Type B pancreatic cell (in vitro differentiated cells): ENCODE measurements at regions not wholly inside any gene's neighbourhood (a gene's known extent, or its start where the extent isn't known, plus 50 kb on each side); places are given as distances from the start of the nearest gene placed in this dataset.

Experiments
- DNase-seq: peaks from one replicate; pipeline ENCODE4 v3.0.0; 2021; ENCODE audit warnings: mixed read lengths; ENCODE audit not compliant: unreplicated experiment; ENCODE audit errors: extremely low spot score
- H3K27ac Mint-ChIP-seq: 2 replicates; pipeline ENCODE4 v1.8.0; 2021; ENCODE audit warnings: mild to moderate bottlenecking, mixed read lengths
- H3K27me3 Mint-ChIP-seq: 2 replicates; pipeline ENCODE4 v1.8.0; 2021; ENCODE audit warnings: mixed read lengths
- H3K36me3 Mint-ChIP-seq: 2 replicates; pipeline ENCODE4 v1.8.0; 2021; ENCODE audit warnings: mixed read lengths
- H3K4me1 Mint-ChIP-seq: one replicate; pipeline ENCODE4 v1.8.0; 2021; ENCODE audit warnings: mixed read lengths; ENCODE audit not compliant: unreplicated experiment
- H3K4me3 Mint-ChIP-seq: 2 replicates; pipeline ENCODE4 v1.8.0; 2021; ENCODE audit warnings: mild to moderate bottlenecking, mixed read lengths
- H3K9me3 Mint-ChIP-seq: 2 replicates; pipeline ENCODE4 v1.8.0; 2021; ENCODE audit warnings: mixed read lengths
- TF ChIP-seq, protein P1 (sequence below): fragments of 200-600 bp; sonication (generic); conservative IDR thresholded peaks from 2 replicates; pipeline ENCODE4 v1.5.0; 2021; ENCODE audit warnings: antibody characterized with exemption, mild to moderate bottlenecking

DNA sequence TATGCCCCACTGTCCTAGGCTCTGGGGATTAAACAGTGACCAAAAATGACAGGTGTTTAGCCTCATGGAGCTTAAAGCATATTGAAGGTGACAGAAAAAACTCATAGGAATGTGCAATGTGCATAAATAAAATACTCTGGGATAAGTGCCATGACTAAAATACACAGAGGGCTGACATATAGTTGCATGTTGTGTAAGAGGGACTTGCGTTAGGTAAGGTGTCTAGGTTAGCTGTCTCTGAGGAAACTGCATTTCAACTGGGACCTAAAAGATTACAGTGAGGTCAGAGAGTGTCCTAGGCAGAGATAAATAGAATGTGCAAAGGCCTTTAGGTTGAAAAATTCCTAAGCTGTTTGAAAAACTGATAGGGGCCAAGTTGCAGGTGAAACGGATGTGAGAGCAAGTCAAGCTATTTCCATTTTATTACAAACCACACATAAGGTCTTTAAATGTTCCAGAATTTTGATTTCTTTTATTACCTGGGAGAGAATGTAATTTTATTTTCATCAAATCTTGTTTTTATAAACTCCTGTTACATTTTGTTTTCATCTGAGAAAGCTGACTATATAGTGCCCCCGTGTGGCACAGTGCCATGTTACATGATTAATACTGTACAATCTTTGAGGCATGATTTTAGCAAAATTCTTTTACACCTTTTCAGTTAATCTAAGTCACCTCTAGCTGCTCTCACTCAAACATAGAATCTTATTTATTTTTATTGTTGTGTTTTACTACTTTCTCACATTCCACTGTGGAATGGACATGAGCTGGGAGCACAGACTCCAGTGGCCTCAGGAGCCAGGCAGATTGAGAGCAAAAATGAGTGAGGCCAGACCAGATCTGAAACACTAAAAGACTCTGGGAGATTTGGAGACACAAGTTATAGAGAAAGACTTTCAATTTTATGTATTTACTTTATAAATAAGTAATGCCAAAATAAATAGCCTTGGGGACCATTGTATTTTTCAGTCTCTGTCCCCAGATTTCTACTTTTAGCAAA lies 259.6 kb upstream of the ZNF717 start:
- Mint-ChIP-seq H3K36me3 (no peaks in the 10 kb centered on the region), H3K4me3 (no peak overlapping the region), H3K4me1 (peaks cover 6% of the 10 kb centered on the region), H3K9me3 (no peaks in the 10 kb centered on the region), H3K27ac (no peak overlapping the region), H3K27me3 (peaks cover 3% of the 10 kb centered on the region)
- DNase-seq = no peak
- TF ChIP-seq, protein P1, sequence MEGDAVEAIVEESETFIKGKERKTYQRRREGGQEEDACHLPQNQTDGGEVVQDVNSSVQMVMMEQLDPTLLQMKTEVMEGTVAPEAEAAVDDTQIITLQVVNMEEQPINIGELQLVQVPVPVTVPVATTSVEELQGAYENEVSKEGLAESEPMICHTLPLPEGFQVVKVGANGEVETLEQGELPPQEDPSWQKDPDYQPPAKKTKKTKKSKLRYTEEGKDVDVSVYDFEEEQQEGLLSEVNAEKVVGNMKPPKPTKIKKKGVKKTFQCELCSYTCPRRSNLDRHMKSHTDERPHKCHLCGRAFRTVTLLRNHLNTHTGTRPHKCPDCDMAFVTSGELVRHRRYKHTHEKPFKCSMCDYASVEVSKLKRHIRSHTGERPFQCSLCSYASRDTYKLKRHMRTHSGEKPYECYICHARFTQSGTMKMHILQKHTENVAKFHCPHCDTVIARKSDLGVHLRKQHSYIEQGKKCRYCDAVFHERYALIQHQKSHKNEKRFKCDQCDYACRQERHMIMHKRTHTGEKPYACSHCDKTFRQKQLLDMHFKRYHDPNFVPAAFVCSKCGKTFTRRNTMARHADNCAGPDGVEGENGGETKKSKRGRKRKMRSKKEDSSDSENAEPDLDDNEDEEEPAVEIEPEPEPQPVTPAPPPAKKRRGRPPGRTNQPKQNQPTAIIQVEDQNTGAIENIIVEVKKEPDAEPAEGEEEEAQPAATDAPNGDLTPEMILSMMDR = peak; percentile 89

DNA sequence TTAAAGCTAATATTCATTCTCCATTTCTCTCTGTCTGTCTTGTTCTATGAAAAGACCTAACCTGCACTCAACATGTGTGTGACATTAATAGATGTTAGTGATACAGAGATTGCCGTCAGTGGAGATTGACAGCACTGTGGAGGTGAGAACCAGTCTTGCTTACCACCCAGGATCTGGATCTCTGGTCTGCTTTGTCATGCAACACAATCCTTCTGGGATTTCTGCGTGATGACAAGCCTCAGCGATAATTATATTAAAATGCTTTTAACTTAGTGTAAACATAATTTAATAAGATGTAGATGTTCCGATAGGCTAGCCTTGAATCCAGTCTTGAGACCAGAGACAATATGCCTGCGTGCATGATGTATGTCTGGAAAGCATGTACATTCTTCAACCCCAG lies 262.0 kb upstream of the ZNF717 start:
- Mint-ChIP-seq H3K27ac (no peak overlapping the region), H3K4me3 (no peak overlapping the region), H3K36me3 (no peaks in the 10 kb centered on the region), H3K27me3 (peaks cover 3% of the 10 kb centered on the region), H3K9me3 (no peaks in the 10 kb centered on the region), H3K4me1 (peaks cover 6% of the 10 kb centered on the region)
- TF ChIP-seq, protein P1 = no peak
- no peak for DNase-seq

DNA sequence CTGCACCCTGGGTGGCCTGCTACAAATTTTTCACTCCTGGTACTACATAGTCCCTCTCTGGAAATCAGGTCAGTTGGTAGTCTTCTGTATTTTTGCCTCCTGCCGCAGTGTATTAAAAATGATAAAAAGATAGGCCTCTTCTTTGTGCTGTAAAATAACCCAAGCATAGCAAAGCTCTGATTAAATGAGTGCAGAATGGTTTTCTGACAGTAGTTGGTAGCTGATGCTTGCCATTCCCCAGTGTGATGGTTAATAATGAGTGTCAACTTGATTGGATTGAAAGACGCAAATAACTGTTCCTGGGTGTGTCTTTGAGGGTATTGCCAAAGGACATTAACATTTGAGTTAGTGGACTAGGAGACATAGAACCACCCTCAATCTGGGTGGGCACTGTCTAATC lies 264.4 kb upstream of the ZNF717 start:
- TF ChIP-seq, protein P1 = no peak
- no peaks in the 10 kb centered on the region for H3K36me3 Mint-ChIP-seq
- no peak overlapping the region for H3K4me3 Mint-ChIP-seq
- no peaks in the 10 kb centered on the region for H3K9me3 Mint-ChIP-seq
- no peak overlapping the region for H3K27ac Mint-ChIP-seq
- H3K27me3 Mint-ChIP-seq = peaks cover 3% of the 10 kb centered on the region
- H3K4me1 Mint-ChIP-seq = peaks cover 5% of the 10 kb centered on the region
- no peak for DNase-seq

DNA sequence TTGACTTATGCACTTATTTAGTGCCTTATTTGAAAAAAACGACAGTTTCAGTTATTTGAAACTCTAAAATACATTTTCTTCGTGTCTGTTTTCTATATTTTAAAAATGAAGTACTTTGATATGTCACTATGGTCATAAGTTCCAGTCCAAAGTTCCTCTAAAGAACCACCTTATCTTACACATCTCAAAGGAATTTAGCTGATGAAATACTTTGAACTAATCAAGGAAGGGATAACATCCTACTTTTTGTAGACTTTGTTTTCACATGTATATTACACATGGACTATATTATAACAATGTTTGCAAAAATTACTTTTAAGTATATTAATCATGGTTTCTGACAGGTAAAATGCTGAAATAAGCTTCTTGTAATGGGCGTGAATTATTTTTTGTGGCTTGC lies 265.8 kb upstream of the ZNF717 start:
- DNase-seq = no peak
- Mint-ChIP-seq H3K4me3 (no peak overlapping the region), H3K36me3 (no peaks in the 10 kb centered on the region), H3K27ac (no peak overlapping the region), H3K27me3 (no peaks in the 10 kb centered on the region), H3K4me1 (no peaks in the 10 kb centered on the region), H3K9me3 (no peaks in the 10 kb centered on the region)
- TF ChIP-seq, protein P1 = no peak

DNA sequence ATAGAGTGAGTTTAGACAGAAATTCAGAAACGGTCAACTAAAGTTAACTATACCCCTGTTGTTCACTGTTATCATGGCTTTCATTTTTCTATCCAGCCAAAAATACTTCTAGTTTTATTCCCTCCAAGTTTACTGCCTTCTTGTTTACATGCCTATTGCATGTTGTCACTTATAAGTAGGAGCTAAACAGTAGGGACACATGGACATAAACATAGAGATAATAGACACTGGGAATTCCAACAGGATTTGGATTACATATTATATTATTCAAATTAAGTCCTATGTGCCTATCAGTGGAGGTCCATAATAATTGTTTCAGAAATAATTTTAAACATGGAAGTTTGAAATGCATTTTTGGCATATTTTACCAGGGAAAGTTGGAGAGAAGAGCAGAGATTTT lies 269.1 kb upstream of the ZNF717 start:
- TF ChIP-seq, protein P1 = no peak
- DNase-seq = no peak

More for the DNA sequence above, 269.1 kb upstream of the ZNF717 start:
- no peaks in the 10 kb centered on the region for H3K36me3 Mint-ChIP-seq
- no peaks in the 10 kb centered on the region for H3K27me3 Mint-ChIP-seq
- H3K4me1 Mint-ChIP-seq = no peaks in the 10 kb centered on the region
- no peaks in the 10 kb centered on the region for H3K9me3 Mint-ChIP-seq
- no peak overlapping the region for H3K27ac Mint-ChIP-seq
- H3K4me3 Mint-ChIP-seq = no peak overlapping the region
